G401 (cell line): ENCODE measurements at regions not wholly inside any gene's neighbourhood (a gene's known extent, or its start where the extent isn't known, plus 50 kb on each side); places are given as distances from the start of the nearest gene placed in this dataset.
A peak's percentile ranks its signal among the peaks of the same experiment; 100 is the strongest.

ENCODE experiments used
- DNase-seq: peaks from one replicate; pipeline ENCODE4 v3.0.0-alpha.2; 2015; ENCODE audit warnings: low spot score
- in situ Hi-C: cut with HindIII; loops from 2 replicates; pipeline ENCODE4 v1.10.0; 2016; ENCODE audit warnings: low sequenced_read_pairs, mixed read lengths

GRCh38 chr22:47779474-47779873, 1017.0 kb downstream of the TBC1D22A start:
- in situ Hi-C loops: no loop called here

DNA sequence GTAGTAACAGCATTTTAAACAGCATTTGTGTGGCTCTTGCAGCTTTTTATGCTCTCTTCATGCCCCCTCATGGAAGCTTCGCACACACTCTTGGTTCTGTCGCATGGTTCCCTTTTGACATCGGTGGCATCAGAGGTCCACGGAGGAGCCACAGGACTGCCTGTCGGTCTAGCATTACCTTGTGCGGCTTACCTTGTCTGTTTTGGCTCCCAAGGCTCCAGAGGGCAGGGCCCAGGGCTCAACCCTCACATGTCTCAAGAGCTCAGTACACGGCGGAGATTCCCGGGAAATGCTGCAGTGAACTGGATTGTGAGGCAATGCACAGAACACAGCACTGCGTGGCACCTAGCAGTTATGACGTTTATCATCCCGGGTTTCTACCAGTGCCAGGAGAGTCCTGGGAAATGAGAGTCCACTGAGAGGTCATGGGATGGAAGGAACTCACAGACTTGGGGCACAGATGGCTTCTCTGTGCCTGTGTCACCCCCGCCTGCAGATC, 1015.8 kb downstream of the TBC1D22A start:
- in situ Hi-C loops: no loop called here
- DNase-seq: no peak

More at GRCh38 chr22:47779474-47779873, 1017.0 kb downstream of the TBC1D22A start:
- DNase-seq: no peak

GRCh38 chr22:47777426-47777825, 1015.0 kb downstream of the TBC1D22A start:
- no peak for DNase-seq
- in situ Hi-C loops: no loop called here

DNA sequence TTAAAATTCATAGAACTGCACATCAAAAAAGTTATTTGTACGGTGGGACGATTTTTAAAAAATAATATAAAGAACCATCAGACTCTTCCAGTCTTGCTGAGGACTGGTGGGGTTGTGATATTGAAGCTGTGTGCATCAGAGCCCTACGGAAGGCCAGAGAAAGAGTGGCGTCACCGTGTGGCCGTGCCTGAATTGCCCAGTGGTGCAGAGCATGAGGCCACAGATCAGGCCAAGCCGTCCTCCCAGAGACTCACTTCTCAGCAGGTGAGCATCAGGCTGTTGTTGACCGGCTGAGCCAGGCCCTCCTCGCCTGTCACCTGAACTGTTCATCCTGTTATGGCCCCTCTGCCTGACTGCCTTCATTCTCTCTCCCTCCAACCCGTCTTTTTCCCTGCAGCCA, 1013.9 kb downstream of the TBC1D22A start:
- peak; percentile 0 for DNase-seq
- in situ Hi-C loops: no loop called here

GRCh38 chr22:47775686-47776085, 1013.2 kb downstream of the TBC1D22A start:
- DNase-seq: peak; percentile 51
- in situ Hi-C loops: no loop called here

- no peak for DNase-seq
These were observed 1012.7 kb downstream of the TBC1D22A start for GRCh38 chr22:47775191-47775590.

DNA sequence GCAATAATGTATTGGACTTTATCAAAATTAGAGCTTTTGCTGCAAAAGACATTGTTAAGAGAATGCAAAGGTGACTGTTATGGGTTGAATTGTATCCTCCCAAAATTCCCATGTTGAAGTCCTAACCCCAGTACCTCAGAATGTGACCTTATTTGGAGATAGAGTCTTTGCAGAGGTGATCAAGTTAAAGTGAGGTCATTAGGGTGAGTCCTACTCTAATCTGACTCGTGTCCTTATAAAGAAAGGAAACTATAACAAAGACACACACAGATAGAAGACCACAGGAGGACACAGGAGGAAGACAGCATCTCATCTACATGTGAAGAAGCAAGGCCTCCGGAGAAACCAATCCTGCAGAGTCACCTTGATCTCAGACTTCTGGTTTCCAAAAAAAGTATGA, 1011.2 kb downstream of the TBC1D22A start:
- in situ Hi-C loops: no loop called here
- DNase-seq: no peak

More at GRCh38 chr22:47775191-47775590, 1012.7 kb downstream of the TBC1D22A start:
- in situ Hi-C loops: no loop called here

DNA sequence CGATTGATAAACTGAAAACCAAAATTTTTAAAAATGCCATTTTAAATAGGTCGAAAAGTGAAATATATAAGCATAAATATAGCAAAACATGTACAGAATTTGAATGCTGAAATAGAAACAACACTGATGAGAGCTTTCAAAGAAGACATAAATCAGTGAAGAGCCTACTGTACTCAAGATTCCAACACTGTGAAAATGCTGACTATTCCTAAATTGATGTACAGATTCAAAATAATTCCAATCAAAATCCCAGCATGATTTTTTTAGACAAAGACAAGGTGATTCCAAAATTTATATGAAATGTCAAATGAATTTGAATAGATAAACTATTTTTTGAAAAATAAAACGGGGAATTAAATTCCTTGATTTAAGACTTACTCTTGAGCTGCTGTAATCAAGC, 1010.4 kb downstream of the TBC1D22A start:
- no peak for DNase-seq
- in situ Hi-C loops: no loop called here

- in situ Hi-C loops: no loop called here
- DNase-seq: no peak
These were observed 1007.2 kb downstream of the TBC1D22A start for GRCh38 chr22:47769652-47770051.

DNA sequence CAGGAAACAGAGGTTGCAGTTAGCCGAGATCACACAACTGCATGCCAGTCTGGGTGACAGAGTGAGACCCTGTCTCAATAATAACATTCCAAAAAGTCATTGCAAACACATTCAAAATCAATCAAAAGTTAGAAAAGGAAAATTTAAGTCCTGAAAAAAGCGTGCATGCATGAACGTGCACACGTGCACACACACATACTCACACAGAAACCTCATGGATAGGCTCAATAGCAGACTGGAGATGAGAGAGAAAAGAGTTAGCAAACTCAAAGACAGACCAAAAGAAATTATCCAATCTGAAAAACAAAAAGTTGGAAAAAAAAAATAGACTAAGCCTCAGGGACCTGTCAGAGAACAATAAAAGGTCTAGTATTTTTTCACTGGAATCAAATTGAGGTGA, 1005.6 kb downstream of the TBC1D22A start:
- no peak for DNase-seq
- in situ Hi-C loops: no loop called here

GRCh38 chr22:47767403-47767802, 1005.0 kb downstream of the TBC1D22A start:
- no peak for DNase-seq
- in situ Hi-C loops: no loop called here

- no peak for DNase-seq
- in situ Hi-C loops: no loop called here
These were observed 1003.3 kb downstream of the TBC1D22A start for GRCh38 chr22:47765757-47766156.

DNA sequence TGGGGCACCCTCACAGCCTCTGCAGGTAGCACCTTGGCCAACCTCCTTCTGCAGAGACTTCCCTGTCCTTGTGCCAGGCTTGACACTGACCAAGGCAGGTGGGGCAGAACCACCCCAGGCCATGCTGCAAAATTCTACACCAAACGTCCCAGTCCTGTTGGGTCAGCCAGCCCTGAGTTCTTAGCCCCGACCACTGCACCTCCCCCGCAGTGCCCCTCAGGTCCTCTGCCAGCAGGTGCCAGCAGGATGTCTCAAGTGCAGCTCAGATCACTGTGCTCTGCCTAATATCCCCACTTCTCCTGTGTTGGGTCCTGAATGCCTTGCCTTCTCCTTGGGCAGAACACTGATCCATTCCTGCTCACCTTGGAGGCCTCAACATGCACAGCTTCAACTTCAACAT, 999.7 kb downstream of the TBC1D22A start:
- no peak for DNase-seq
- in situ Hi-C loops: no loop called here

DNA sequence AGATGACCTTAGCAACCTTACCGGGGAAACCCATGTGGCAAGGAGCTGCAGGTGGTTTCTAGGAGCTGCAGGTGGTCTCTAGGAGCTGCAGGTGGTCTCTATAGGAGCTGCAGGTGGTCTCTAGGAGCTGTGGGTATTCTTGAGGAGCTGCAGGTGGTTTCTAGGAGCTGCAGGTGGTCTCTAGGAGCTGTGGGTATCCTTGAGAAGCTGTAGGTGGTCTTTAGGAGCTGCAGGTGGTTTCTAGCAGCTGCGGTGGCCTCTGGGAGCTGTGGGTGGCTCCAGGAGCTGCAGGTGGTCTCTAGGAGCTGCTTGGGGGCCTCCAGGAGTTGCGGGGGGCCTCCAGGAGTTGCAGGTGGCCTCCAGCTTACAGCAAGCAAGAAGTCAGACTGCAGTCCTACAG, 997.5 kb downstream of the TBC1D22A start:
- in situ Hi-C loops: no loop called here
- DNase-seq: no peak

DNA sequence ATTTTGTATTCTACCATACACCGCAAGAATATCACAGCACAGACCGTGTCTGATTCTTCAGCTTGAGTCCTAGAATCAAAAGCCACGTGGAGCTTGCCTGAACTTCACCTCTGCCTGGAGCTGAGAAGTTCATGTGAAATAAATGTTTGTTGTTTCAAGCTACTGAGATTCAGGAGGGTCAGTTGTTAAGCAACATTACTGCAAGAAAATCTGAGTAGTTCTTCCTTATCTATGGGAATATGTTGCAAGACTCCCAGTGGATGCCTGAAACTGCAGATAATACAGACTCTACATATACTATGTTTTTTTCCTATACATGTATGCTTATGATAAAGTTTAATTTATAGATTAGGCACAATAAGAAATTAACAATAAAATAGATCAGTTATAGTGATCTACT, 995.3 kb downstream of the TBC1D22A start:
- in situ Hi-C loops: no loop called here

GRCh38 chr22:47750086-47750485, 987.6 kb downstream of the TBC1D22A start:
- no peak for DNase-seq
- in situ Hi-C loops: no loop called here

More for the DNA sequence above, 995.3 kb downstream of the TBC1D22A start:
- DNase-seq: no peak

GRCh38 chr22:47748957-47749356, 986.5 kb downstream of the TBC1D22A start:
- in situ Hi-C loops: no loop called here
- no peak for DNase-seq

DNA sequence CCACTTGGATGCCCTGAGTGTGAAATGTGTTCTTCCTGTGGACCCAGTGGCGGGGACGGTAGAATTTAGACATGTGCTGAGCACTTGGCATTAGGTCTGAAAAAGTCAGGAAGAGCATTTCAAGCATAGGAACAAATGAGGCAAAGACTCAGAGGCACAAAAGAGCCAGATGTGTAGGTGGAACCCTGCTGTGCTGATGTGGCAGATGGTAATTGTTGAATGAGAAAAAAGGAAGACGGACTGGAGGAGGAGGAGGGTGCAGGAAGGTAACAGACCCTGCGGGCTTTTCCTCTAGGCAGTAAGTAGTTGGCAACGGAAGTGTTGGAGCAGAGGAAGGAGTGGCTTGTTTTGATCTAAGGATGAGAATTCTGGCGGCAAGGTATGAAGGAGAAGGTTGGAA, 985.8 kb downstream of the TBC1D22A start:
- in situ Hi-C loops: no loop called here
- DNase-seq: no peak

GRCh38 chr22:47740109-47740805, 977.8 kb downstream of the TBC1D22A start:
- no peak for DNase-seq
- in situ Hi-C loops: no loop called here

GRCh38 chr22:47739291-47740015, 977.0 kb downstream of the TBC1D22A start:
- DNase-seq: peak; percentile 6
- in situ Hi-C loops: no loop called here
